GM18519 (cell line): ENCODE measurements at regions not wholly inside any gene's neighbourhood (a gene's known extent, or its start where the extent isn't known, plus 50 kb on each side); places are given as distances from the start of the nearest gene placed in this dataset.

Experiments used
- ATAC-seq: cut with Tn5 transposase; IDR thresholded peaks from one replicate; pipeline ENCODE4 v1.9.1; 2021; ENCODE audit warnings: mild to moderate bottlenecking, moderate library complexity; ENCODE audit not compliant: unreplicated experiment, low FRiP score

DNA sequence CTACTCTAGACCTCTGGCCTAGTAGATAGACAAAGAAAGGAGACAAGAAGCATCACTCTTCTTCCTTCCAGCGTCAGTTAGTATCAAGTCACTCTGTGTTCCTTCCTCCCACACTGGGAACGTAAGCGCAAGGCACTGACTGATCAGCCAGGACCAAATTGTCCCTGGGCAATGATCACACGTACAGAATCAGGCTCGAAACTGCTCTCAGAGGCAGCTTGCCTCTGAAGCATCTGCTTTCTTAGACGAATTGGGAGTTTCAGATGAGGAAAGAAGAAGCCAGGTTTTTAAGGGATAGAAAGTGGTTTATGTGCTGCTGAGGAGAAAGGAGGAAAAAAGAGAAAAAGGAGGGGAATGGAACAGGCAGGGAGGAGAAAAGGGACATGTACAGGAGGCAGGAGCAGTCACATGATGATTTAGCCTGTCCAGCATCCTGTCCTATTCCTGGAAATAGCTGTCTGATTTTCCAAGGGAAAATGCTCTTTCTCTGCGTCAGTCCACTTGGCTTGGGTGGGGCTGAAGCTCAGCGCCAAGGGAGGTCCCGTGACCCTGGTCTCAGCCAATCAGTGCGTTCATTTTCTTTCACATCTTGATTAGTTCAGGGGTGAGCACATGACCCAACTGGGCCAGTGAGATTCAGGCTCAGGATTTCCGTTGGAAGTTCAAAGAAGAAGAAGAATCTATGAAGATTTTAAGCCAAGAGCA, 102.0 kb upstream of the PRICKLE2 start:
- ATAC-seq, result no peak

DNA sequence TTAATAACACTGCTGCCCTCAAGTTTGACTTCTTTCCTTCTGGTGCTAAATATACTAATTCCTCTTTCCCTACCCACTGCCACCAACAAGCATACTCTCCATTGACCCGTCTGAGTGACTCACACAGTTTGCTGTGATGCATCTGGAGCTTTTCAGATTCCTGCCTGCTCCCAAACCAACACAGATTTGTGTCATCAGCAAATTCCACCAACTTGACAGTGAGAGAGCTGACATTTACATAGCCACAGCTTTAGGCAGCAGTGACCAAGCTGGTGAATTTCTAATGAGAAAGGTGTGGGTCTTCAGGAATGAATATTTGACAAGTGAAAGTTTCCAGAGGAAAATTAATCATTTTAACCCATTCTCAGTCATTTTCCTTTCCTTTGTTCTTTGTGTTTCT, 96.5 kb upstream of the PRICKLE2 start:
- no peak for ATAC-seq

DNA sequence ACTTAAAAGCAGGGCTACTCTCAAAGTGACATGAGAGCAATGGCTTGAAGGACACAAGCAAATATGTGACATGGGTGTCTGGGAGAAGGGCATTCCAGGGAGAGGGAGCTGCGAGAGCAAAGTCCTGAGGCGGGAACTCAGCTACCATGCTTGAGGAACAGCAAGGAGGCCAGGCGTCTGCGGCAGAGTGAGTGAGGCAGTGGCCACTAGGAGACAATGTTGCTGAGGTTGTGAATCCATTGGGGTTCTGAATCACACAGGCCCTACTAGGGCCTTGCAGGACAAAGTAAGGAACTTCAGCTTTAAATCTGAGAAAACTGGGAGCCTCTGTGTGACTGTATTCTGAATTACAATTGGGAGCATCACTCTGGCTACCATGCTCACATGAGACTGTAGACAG, 94.1 kb upstream of the PRICKLE2 start:
- no peak for ATAC-seq

DNA sequence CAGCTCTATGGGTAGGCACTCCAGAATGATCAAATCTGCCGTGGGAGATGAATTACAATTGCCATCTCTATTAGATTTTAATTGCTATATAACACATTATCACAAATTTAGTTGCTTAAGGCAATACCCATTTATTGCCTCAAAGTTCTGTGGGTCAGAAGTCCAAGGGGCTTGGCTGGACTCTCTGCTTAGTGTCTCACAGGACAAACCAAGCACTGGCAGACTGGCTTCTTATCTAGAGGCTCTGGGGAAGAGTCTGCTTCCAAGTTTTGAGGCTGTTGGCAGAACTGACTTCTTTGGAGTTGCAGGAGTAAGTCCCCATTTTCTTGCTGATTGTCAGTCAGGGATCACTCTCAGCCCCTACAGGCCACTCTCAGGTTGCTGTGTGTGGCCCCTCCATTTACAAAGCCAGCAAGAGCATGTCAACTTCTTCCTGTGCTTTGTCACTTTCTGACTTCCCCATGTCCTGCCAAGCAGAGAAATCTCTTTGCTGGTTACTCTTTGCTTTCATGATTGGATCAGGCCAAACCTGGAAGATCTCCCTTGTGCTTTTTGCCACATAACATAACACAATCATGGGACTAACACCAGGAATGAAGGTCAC, 93.5 kb upstream of the PRICKLE2 start:
- ATAC-seq, result no peak

DNA sequence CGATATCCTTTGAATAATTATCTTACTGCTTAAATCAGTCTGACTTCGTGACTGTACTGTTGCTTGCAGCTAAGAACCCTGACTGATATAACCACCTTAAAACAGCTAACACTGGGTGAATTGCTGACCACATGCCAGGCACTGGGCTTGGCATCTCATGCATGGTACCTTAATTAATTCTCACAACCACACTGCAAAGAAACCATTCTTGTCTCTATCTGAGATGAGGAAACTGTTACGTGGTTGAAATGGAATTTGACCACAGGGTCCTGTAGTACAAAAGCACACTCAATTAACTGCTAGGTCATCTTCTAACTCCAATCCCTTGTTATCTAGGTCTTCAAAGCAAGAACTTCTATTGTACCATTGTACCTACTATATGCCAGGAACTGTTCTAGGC, 92.7 kb upstream of the PRICKLE2 start:
- ATAC-seq, result no peak

DNA sequence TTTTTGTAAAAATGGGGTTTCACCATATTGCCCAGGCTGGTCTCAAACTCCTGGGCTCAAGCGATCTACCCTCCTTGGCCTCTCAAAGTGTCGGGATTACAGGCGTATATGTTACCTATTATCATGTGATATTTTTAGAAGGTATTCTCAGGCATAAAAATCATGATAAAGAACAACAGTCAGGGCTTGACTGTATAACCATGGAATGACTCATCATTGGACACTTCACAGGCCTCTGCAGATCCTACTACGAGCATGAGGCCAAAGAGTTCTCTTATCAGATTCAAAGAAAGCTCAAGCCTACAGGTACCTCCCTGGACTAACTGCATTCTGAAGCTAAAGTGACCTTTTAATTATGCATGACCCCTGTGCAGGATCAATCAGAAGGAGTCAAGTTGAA, 91.7 kb upstream of the PRICKLE2 start:
- no peak for ATAC-seq

DNA sequence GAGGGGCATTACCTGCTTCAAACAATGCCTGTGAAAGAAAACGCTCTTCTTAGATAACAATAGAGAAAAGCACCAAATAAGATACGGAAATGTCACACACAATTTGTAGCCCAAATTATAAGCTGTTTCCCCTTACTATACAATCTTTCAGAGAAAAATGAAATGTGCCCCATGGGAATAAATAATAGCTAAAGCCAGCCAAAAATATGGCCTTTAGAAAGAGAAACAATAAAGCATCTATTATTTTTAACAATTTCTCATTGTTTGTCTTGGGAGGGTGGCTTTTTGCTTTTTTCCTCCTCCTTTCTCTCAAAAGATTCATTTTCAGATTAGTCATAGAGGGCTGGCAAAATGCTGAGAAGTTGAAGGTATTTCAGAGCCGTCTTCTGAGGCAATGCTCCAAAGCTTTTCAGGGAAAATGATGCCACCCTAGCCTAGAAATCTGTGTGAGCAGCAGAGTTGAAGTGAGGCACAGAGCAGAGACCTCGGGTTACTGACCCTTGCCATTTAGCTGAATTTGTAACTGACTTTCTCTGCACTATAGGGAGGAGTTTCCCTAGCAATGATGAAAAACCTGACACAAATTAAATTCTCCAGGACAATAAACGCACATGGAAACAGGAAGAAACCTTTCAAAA, 86.3 kb upstream of the PRICKLE2 start:
- ATAC-seq, result no peak

DNA sequence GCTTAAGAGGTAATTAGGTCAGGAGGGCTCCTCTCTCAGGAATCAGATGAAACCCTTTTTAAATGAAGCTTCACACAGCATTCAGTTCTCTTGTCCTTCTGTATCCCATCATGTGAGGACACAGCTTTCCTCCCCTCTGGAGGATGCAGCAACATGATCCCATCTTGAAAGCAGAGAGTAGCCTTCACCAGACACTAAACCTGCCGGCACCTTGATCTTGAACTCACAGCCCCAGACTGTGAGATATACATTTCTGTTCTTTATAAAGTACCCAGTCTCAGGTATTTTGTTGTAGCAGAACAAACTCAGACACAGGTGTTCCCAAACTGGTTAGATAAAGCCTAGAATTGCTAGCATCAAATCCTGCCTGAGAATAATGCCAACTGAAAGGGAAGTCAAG, 83.7 kb upstream of the PRICKLE2 start:
- no peak for ATAC-seq

DNA sequence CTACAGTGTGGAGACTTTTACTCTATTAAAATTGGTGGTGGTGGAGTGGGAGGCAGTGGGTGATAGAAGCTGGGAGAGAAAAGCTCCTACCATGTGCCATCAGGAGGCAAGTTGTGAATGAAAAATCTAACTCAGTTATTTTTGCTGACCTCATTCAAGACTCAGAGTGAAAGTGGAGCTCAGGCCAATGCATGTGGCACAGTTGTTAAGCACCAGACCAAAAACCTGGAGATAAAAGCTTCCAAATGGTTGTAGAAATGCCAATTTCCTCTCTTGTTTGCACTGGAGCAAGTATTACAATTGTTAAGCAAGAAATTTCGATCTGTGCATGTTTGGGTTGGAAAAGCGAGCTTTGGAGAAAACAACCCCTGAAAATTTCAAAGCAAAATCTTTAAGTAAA, 81.5 kb upstream of the PRICKLE2 start:
- no peak for ATAC-seq

DNA sequence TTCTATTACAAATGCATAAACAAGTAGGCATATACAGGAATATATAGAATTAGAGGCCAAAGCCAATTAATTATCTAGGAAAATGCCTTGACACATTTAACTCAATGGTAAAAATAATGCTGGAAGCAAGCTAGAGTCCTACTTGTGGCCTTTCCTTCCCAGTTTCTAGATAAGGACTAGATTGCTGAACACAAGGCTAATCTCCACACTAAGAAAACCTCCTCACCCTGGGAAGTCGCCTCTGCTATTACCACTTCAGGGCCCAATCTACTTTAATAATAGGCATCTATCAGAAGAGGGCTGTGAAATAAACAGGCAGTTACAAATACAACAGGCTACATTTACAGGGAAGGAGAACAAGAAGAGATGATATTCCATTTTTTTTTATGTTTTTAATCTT, 80.5 kb upstream of the PRICKLE2 start:
- no peak for ATAC-seq

DNA sequence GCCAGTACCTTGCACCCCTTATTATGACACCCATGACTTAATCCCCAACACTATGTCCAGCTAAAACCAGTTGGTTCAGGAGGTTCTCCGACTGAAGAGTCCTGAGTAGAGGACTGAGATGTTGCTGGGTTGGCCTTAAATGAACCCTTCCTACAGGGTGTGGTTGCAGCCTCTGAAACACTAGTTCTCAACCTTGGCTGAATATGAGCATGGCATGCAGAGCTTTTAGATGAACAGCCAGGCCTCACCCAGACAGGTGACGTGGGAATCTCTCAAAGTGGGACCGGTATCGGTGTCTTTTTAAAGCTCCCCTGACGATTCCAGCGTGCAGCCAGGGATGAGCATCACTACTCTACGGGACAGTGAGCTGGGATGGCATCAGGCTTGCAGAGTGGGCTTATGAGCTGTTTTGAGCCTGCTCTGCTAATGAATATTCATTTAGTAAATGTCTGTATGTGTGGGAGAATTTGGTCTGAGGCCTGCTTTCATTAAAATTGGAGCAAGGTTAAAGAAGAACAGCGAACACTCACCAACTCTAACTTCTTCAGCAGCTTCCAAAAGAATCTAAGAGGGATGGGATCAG, 79.7 kb upstream of the PRICKLE2 start:
- ATAC-seq, result no peak

DNA sequence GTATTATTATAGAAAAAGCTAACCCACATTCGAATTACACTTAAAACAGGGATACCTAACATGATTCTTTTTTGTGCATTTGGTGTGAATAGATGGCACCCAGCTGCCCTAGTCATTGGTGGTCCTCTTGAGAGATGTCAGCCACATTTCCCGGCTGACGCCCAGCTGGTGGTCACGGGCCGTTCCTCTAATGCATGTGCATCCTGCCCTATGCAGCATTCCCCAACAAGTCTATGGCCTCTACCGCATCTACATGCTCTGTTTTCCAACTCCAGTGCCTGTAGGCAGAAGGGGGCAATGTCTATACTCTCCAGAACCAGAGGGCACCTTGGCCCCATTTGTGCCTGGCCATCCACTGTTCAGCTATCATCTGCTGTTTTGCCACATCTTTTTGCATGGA, 78.6 kb upstream of the PRICKLE2 start:
- ATAC-seq, result no peak

DNA sequence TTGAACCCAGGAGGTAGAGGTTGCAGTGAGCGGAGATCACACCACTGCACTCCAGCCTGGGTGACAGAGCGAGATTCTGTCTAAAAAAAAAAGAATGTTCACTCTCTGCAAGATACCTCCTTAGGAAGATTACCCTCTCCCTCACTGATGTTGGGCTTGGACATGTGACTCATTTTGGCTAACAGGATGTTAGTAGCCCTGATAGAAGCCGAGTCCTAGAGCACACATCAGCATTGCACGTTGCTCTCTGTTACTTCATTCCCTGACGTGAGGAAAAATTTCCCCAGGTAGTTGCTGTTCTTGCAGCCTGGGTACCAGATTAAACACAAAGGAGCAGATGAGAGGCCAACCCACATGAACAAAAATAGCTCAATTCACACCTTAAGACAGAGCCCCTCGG, 78.1 kb upstream of the PRICKLE2 start:
- no peak for ATAC-seq

DNA sequence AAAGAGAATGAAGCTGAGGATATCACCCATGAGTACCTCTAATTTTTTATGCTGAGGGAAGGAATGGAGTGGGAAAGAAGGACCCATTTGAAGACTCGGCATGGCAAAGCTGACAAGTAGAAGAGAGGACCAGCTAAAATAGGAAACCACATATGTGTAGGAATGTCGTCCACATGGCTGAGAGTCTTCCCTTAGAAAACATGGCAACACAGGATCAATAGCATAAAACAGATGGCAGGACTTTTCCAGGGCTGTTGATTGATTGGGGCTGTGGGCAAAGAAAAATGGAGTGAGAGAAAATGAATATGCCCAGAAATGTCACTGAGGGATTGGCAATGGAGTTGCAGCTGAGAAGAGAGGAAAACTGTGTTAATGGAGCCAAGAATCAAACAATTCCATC, 76.2 kb upstream of the PRICKLE2 start:
- no peak for ATAC-seq

DNA sequence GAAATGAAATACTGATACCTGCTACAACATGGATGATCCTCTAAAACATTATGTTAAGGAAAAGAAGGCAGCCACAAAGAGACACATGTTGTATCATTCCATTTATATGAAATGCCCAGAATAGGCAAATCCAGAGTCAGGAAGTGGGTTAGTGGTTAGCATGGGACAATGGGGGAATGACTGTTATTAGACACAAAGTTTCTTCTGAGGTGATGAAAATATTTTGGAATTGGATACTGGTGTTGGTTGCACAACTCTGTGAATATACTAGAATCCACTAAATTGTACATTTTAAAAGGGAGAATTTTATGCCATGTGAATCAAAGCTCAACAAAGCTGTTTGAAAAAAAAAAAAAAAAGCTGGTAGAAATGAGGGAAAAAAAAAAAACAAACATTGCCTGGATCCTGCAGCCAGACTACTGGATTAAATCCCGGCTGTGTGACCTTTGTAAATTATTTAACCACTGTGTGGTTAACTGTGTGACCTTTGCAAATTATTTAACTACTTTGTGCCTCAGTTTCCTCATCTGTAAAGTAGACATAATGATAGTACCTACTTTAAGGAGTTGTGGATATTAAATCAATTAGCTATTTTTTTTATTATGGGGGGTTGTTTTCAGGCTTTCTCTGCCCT, 75.6 kb upstream of the PRICKLE2 start:
- no peak for ATAC-seq

DNA sequence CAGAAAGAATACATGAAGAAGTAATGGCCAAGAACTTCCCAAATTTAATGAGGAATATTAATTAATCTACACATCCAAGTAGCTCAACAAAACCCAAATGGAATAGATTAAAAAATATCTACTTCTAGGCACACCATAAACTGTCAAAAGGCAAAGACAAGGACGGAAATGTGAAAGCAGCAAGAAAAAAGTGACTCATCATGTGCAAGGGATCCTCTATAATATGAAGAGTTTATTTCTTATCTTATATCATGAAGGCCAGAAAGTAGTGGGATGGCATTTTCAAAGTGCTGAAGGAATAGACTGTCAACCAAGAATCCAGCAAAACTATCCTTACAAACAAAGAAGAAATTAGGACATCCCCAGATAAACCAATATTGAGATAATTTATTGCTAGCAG, 73.9 kb upstream of the PRICKLE2 start:
- ATAC-seq, result no peak

DNA sequence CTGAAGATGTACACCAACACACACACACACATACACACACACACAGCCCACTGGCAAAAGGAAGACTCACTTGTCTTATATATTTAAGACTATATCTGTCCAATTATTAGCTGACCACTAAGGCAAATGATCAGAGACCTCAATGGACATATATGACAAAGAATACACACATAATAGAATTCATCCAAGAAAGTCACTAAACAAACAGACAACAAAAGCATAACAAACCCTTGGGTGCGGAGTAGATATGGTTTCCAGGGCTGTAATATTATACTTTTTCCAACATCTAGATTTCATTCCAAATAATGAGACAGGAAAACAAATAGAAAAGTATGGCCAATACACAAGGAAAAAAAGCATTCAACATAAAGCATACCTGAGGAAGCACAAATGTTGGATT, 72.3 kb upstream of the PRICKLE2 start:
- no peak for ATAC-seq

DNA sequence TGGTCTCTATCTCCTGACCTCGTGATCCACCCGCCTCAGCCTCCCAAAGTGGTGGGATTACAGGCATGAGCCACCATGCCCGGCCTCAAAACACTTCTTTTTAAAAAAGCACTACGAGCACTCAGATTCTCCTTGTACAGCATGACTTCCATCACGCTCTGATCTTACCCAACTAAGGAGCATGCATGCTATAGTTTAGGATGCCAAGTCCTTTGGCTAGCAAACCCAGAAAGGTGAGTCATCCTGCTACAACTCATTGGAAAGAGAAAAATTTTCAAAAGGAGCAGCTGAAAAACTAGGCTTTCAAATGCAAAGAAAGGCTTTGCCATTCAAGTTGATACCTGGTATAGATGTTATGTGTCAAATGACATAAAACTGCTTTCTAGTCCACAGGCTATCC, 70.3 kb upstream of the PRICKLE2 start:
- ATAC-seq, result no peak

DNA sequence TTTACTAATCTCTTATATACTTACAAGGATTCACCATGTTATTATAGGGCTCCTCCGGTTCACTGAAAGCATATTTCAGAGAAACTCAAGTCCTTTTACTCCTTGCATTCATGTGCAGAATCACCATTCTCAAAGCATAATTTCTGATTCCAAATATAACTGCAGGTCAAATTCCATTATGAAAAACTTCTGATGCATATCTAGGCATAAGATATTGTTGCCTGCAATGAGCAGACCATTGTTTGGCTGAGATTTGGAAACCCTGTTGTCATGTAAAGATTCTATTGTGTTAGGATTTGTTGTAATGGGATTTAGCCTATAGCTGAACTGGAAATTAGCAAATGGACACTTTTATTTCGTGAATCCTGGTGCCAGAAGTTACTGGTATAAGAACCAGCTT, 69.5 kb upstream of the PRICKLE2 start:
- ATAC-seq, result no peak

DNA sequence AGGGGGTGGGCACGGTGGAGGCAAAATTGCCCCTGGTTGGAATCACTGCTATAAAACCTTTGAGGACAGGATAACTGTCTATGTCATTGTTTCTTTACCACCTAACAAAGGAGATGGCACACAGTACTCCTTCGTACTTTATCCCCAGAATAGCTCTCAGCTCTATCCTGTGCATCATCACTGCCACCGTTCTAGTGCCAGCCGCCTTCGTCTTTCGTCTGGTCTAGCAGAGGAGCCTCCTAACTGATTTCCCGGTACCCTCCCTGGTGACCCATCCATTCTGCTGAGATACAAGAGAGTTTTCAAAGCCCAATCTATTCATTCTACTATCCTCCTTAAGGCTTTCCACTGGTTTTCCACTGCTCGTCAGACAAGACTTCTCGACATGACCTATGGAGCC, 67.9 kb upstream of the PRICKLE2 start:
- ATAC-seq, result no peak

DNA sequence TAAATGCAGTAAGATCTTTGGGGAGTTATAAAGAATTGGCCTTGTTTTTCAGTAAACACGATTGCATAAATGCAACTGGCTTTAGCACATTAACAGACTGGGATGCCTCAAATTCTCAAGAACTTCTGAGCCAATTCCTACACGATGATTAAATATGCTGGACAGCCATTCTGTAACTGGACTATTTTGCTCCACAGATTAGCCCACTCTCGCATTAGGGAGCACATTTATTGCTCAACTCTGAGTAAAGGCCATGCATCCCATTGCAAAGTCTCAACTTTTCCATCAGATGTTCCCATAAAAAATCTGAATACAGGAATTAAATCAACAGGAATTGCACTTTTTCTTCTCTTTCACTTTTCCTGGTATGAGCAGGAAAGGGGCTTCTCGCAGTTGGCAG, 66.7 kb upstream of the PRICKLE2 start:
- no peak for ATAC-seq
